ENCODE measurements at regions not wholly inside any gene's neighbourhood (a gene's known extent, or its start where the extent isn't known, plus 50 kb on each side); places are given as distances from the start of the nearest gene placed in this dataset.

GRCh38 chr4:108399610-108400265 is 220.6 kb upstream of the RPL34 start:
- DNase-seq: no peak
- Histone ChIP-seq H3K27ac (replicated peaks) (no peak overlapping the region), H3K9me3 (replicated peaks) (no peaks in the 10 kb centered on the region), H3K4me3 (no peak overlapping the region), H3K4me1 (no peaks in the 10 kb centered on the region), H3K27me3 (ENCODE audit: low read depth) (no peaks in the 10 kb centered on the region), H3K36me3 (no peaks in the 10 kb centered on the region)
- no peak for TF ChIP-seq CTCF (IDR thresholded peaks at IDR 0.05; ENCODE audit: borderline replicate concordance)
- intact Hi-C loops (cut with micrococcal nuclease): no loop called here

- Histone ChIP-seq H3K9me3 (replicated peaks) (no peaks in the 10 kb centered on the region), H3K36me3 (no peaks in the 10 kb centered on the region), H3K27ac (replicated peaks) (no peak overlapping the region), H3K4me1 (no peaks in the 10 kb centered on the region), H3K27me3 (ENCODE audit: low read depth) (no peaks in the 10 kb centered on the region), H3K4me3 (no peak overlapping the region)
- TF ChIP-seq CTCF (IDR thresholded peaks at IDR 0.05; ENCODE audit: borderline replicate concordance): no peak
- intact Hi-C loops (cut with micrococcal nuclease): no loop called here
- no peak for DNase-seq
These were observed 221.5 kb upstream of the RPL34 start for GRCh38 chr4:108398836-108399235.

- no peak for TF ChIP-seq CTCF (IDR thresholded peaks at IDR 0.05; ENCODE audit: borderline replicate concordance)
- no peak for DNase-seq
- H3K4me1 ChIP-seq: no peaks in the 10 kb centered on the region
- H3K27me3 ChIP-seq (ENCODE audit: low read depth): no peaks in the 10 kb centered on the region
- H3K4me3 ChIP-seq: no peak overlapping the region
- H3K27ac ChIP-seq (replicated peaks): no peak overlapping the region
- no peaks in the 10 kb centered on the region for H3K9me3 ChIP-seq (replicated peaks)
- no peaks in the 10 kb centered on the region for H3K36me3 ChIP-seq
- intact Hi-C loops (cut with micrococcal nuclease): no loop called here
These were observed 222.1 kb upstream of the RPL34 start for GRCh38 chr4:108398316-108398715.

- TF ChIP-seq CTCF (IDR thresholded peaks at IDR 0.05; ENCODE audit: borderline replicate concordance): no peak
- intact Hi-C loops (cut with micrococcal nuclease): no loop called here
- Histone ChIP-seq H3K27ac (replicated peaks) (no peak overlapping the region), H3K36me3 (no peaks in the 10 kb centered on the region), H3K4me3 (no peak overlapping the region), H3K9me3 (replicated peaks) (no peaks in the 10 kb centered on the region), H3K27me3 (ENCODE audit: low read depth) (no peaks in the 10 kb centered on the region), H3K4me1 (no peaks in the 10 kb centered on the region)
- DNase-seq: no peak
These were observed 222.5 kb upstream of the RPL34 start for GRCh38 chr4:108397850-108398249.

- H3K36me3 ChIP-seq: no peaks in the 10 kb centered on the region
- H3K4me3 ChIP-seq: no peak overlapping the region
- DNase-seq: no peak
- no peaks in the 10 kb centered on the region for H3K27me3 ChIP-seq (ENCODE audit: low read depth)
- H3K9me3 ChIP-seq (replicated peaks): no peaks in the 10 kb centered on the region
- TF ChIP-seq CTCF (IDR thresholded peaks at IDR 0.05; ENCODE audit: borderline replicate concordance): no peak
- no peak overlapping the region for H3K27ac ChIP-seq (replicated peaks)
- intact Hi-C loops (cut with micrococcal nuclease): no loop called here
- no peaks in the 10 kb centered on the region for H3K4me1 ChIP-seq
These were observed 223.4 kb upstream of the RPL34 start for GRCh38 chr4:108396900-108397497.

Measured in left ventricle myocardium inferior (tissue), 1 donor.